WI38 (cell line): ENCODE measurements at regions not wholly inside any gene's neighbourhood (a gene's known extent, or its start where the extent isn't known, plus 50 kb on each side); places are given as distances from the start of the nearest gene placed in this dataset.
"Not testable (repeated sequence)": the region's sequence is repeated elsewhere in the genome, so short reads cannot be mapped to it uniquely, and the experiment has no call there.

Experiments used
- H3K4me3 ChIP-seq: 2 replicates; pipeline ENCODE4 v1.5.1; 2011; ENCODE audit warnings: low read depth, mild to moderate bottlenecking, control low read depth, low read length
- CTCF ChIP-seq: IDR thresholded peaks from 2 replicates; pipeline ENCODE4 v1.5.1; 2012; ENCODE audit warnings: low read depth, mild to moderate bottlenecking, control low read depth, low read length

- TF ChIP-seq CTCF, result no peak
- H3K4me3 ChIP-seq, result no peak overlapping the region
These were observed 173.1 kb upstream of the SLIT2 start for GRCh38 chr4:20078644-20079043.

- no peak overlapping the region for H3K4me3 ChIP-seq
- no peak for TF ChIP-seq CTCF
These were observed 176.3 kb upstream of the SLIT2 start for GRCh38 chr4:20075248-20075871.

GRCh38 chr4:20074450-20074849 lies 177.3 kb upstream of the SLIT2 start:
- TF ChIP-seq CTCF, result no peak
- H3K4me3 ChIP-seq, result no peak overlapping the region

GRCh38 chr4:20065952-20066351 lies 185.8 kb upstream of the SLIT2 start:
- no peak for TF ChIP-seq CTCF
- H3K4me3 ChIP-seq, result no peak overlapping the region

GRCh38 chr4:20062857-20063256 lies 188.8 kb upstream of the SLIT2 start:
- H3K4me3 ChIP-seq, result not testable (repeated sequence)

GRCh38 chr4:20062054-20062453 lies 189.7 kb upstream of the SLIT2 start:
- no peak overlapping the region for H3K4me3 ChIP-seq
- no peak for TF ChIP-seq CTCF

- no peak for TF ChIP-seq CTCF
- H3K4me3 ChIP-seq, result no peak overlapping the region
These were observed 200.9 kb upstream of the SLIT2 start for GRCh38 chr4:20050768-20051167.

- TF ChIP-seq CTCF, result no peak
- no peak overlapping the region for H3K4me3 ChIP-seq
These were observed 201.8 kb upstream of the SLIT2 start for GRCh38 chr4:20049889-20050288.
